Stimulated activated CD4-positive, alpha-beta T cell treated with anti-CD3 and anti-CD28 coated beads, Interleukin-1b, Interleukin-23, amount 100 ng/mL, for 4 hours (primary cell): ENCODE measurements at regions not wholly inside any gene's neighbourhood (a gene's known extent, or its start where the extent isn't known, plus 50 kb on each side); places are given as distances from the start of the nearest gene placed in this dataset.

Experiments
- DNase-seq, 2 donors: peaks; one replicate each; pipeline ENCODE4 v3.0.0-alpha.2; 2020; ENCODE audit warnings: low read depth in 2 of 2

GRCh38 chr6:43983191-43983590, 144.1 kb downstream of the MRPL14 start:
- DNase-seq, result no peak

- DNase-seq, result no peak
Measured at GRCh38 chr6:43982084-43982625, 145.1 kb downstream of the MRPL14 start.

- DNase-seq, result no peak
Measured at GRCh38 chr6:43981363-43981990, 145.8 kb downstream of the MRPL14 start.

GRCh38 chr6:43980004-43980795, 147.1 kb downstream of the MRPL14 start:
- DNase-seq, result no peak

- DNase-seq, result no peak
Measured at GRCh38 chr6:43979525-43979924, 147.7 kb downstream of the MRPL14 start.

DNA sequence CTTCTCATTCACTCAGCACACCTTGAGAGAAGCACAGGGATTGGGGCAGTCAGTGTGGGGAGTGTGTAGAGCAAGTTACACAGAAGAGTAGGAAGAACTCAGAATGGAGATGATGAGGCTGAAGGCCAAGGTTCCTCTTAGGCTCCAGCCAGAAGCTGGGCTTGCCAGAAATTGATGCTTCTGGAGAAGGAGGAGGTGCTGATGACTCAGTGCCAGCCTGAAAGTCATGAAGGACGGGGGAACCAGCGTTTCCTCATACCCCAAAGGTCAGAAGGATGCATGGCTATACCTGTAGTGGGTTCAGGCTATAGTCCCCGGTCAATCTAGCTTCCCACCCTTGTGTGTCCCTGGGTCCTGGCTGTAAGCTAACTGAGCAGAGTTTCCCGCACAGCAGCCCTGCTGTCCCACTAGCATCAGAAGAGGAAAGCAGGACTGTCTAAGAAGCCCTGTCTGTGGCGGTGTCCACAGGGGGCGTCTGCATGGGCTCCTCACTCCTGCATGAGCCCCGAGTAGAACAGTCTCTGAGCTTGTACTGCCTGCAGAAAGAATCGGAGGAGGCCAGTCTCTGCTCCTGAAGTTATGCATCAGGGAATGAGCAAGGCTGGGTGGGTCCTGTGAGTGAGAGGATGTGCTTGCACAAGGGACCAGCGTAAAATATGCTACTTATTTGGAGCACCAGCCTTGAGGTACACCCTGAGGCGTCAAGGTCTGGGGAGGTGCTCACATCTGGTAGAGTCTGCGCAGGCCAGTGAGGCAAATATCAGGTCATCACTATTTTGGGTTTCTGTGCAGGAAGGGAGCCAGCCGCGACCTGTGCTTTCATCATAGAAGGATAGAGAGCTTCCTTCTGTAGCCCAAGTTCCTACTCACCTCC, 148.5 kb downstream of the MRPL14 start:
- DNase-seq, result no peak

GRCh38 chr6:43977404-43978111, 149.7 kb downstream of the MRPL14 start:
- no peak for DNase-seq

- DNase-seq, result no peak
Measured at GRCh38 chr6:43976706-43977403, 150.4 kb downstream of the MRPL14 start.

DNA sequence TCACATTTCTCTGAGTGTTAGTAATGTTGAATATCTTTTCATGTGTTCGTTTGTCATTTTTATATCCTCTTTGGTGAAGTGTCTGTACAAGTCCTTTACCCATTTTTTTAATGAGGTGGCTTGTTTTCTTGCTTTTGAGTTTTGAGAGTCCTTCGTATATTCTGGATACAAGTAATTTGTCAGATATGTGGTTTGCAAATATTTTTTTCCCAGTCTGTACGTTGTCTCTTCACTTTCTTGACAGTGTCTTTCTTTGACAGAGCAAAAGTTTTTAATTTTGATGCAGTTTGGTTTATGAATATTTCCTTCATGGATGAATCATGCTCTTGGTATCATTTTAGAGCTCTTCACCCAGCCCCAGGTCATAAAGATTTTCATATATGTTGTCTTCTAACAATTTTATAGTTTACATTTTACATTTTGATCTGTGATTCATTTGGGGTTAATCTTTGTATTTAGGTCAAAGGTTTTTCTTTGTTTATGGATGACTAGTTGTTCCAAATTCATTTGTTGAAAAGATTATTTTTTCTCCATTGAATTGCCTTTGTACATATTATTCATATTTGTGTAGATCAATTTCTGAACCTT, 152.5 kb downstream of the MRPL14 start:
- DNase-seq, result no peak

DNA sequence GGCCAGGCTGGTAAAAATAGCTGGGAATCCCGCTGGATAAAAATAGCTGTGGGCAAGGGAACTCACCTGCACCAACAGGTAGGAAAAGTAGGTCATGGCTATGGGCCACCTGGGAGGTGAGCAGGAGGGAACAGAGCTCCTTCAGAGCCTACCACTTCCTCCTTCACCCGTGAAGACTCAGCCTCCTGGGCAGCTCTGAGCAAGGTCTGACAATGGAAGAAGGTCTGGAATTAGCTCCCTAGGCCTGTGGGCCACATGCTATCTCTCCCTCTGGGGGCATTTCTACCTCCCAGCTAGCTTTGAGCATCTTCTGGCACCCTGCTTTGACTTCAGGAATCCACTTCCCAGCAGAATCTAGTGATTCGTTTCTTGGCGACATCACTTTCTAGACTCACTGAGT, 153.9 kb downstream of the MRPL14 start:
- no peak for DNase-seq

DNA sequence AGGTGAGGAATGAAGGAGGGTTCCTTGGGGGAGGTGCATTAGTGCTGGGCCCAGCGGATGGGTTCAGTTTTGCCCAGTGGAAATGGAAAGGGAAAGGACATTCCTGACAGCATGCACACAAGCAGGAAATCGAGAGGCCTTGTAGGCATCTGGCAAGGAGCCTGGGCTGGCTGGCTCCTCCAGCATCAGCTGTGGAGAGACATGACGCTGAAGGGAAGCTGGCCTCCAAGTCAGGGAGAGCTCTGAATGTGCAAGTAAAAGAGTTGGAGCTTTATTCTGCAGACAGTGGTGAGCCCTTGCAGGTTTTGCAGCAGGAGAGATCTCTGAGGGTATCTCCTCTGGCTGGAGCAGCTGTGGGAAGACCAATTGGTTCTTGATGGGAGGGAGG, 154.3 kb downstream of the MRPL14 start:
- DNase-seq, result no peak

- DNase-seq, result no peak
Measured at GRCh38 chr6:43972179-43972912, 154.9 kb downstream of the MRPL14 start.

DNA sequence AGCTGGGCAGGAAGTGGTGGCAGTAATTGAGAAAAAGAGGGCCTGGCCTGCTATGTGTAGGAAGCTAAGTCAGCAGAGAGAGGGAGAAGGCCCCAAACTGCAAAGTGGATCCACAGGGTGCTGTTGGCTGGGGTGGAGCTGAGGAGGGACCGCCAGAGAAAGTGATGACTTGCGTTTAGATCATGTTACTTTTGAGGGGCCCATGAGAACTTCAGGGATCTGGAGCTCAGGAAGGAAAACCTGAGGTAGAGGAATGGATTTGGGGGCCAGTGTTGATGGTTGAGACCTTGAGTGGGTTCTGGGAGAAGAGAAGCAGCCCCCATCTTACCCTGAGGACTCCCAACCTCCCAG, 155.5 kb downstream of the MRPL14 start:
- no peak for DNase-seq

DNA sequence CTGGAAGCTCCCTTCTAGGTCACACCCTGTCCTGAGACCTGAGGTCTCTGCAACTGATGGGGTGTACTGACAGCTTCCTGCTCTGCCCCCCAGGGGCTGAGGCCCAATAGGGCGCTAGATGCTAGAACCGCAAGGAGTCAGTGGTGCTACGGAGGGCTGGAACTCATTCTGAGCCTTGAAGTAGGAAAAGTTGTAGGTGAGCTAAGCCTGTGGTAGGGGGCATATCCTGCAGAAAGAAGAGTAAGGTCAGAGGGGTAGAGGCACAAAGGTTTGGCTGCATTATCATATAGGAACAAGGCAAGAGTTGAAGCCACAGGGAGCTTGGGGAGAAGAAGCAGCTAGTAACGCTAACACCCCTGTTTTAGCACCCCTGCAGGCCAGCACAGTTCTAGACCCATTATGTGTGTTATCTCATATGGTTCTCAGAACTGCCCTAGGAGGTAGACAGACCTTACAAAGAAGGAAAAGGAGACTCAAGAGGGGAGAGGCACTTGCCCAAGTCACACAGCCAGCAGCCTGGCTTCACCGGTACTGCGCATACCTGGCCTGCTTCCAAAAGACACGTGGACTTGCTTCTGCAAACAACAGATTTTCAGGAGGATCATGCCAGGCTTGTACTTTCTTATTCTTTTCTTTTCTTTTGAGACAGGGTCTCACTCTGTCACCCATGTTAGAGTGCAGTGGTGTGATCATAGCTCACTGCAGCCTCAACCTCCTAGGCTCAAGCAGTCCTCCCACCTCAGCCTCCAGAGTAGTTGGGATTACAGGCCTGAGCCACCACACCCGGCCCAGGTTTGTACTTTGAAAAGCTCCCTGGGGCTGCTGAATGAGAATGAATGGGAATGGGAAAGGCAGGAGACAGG, 156.1 kb downstream of the MRPL14 start:
- DNase-seq, result no peak

GRCh38 chr6:43970068-43970912, 157.0 kb downstream of the MRPL14 start:
- DNase-seq, result no peak

DNA sequence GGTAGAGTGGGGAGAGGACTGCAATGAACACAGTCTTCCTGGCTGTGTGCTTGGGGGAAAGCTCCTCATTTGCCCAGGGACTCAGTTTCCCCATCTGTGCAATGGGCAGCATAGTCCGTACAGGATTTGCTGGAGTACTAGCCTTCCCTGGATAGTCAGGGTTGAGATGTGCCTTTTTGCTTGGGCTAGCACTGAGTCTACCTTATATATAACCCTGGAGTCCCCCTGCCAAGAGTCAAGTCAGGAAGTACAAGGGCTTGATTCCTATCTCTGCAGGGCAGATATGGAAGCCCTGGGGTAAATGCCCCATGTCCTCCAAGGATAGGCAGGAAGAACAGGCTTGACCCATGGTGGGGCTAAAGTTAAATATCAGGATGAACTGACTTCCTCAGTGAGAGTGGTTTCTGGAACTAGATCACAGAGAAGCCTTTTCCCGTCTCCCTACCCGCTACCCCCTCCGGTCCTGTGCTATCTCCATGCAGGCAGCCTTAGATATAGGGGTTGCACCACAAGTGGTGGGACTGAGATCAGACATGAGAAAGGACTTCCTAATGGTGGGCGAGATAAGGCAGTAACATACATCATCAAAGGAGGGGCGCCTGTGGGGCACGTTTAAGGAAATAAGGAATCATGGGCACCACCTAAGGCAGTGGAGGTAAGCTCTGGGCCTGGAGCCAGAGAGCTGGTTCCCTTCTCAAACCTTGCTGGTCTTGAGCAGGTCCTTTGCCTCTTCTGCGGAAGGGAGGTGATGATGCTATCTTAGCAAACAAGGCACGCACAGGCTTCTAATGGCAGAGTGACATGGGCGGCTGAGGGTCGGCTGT, 157.9 kb downstream of the MRPL14 start:
- DNase-seq, result no peak
